HCT116 (cell line): ENCODE measurements at regions not wholly inside any gene's neighbourhood (a gene's known extent, or its start where the extent isn't known, plus 50 kb on each side); places are given as distances from the start of the nearest gene placed in this dataset.

Experiments used
- CTCF ChIP-seq, 3 experiments: fragments of 200-600 bp in 1 of 3; sonication (generic) in 1 of 3; IDR thresholded peaks in 2 of 3; conservative IDR thresholded peaks in 1 of 3; 2 replicates each; pipeline ENCODE4 v1.5.1; 2012 to 2017; ENCODE audit warnings: low read depth in 2 of 3, low read length in 2 of 3, antibody characterized with exemption in 1 of 3, borderline replicate concordance in 1 of 3, control low read depth in 1 of 3, mild to moderate bottlenecking in 1 of 3, mixed read lengths in 1 of 3, mixed run types in 1 of 3, moderate library complexity in 1 of 3; ENCODE audit not compliant: insufficient read depth in 1 of 3
- EZH2phosphoT487 ChIP-seq: fragments of 200-600 bp; IDR thresholded peaks from 2 replicates; pipeline ENCODE4 v1.6.1; 2018; ENCODE audit warnings: antibody characterized with exemption, borderline replicate concordance

GRCh38 chr17:27082023-27082774, 211.7 kb upstream of the WSB1 start:
- TF ChIP-seq CTCF (IDR thresholded peaks at IDR 0.05 in 2 of 3, conservative IDR thresholded peaks at IDR 0.05 in 1 of 3; ENCODE audit: borderline replicate concordance in 1 of 3, insufficient read depth in 1 of 3, low read depth in 2 of 3, low read length in 2 of 3) = no peak
- no peak for TF ChIP-seq EZH2phosphoT487
